BJ (cell line): ENCODE measurements at regions not wholly inside any gene's neighbourhood (a gene's known extent, or its start where the extent isn't known, plus 50 kb on each side); places are given as distances from the start of the nearest gene placed in this dataset.
"Not testable (repeated sequence)": the region's sequence is repeated elsewhere in the genome, so short reads cannot be mapped to it uniquely, and the experiment has no call there.

Experiments
- CTCF ChIA-PET: fragments of 350-600 bp; formaldehyde crosslinking; extraction: SDS; loops from one replicate; lab custom pipeline; 2021; ENCODE audit warnings: antibody characterized with exemption, inconsistent platforms; lab: Yijun Ruan, JAX
- POLR2A ChIA-PET: fragments of 300-600 bp; sonication (Branson Sonifier 250); formaldehyde crosslinking; extraction: SDS; loops from one replicate; lab custom pipeline; 2021; ENCODE audit warnings: antibody characterized with exemption; lab: Charles Lee
- DNase-seq: peaks from one replicate; pipeline ENCODE4 v3.0.0-alpha.2; 2011; ENCODE audit warnings: low read depth
- H3K27me3 ChIP-seq: 2 replicates; pipeline ENCODE4 v1.6.0; 2011; ENCODE audit warnings: low read length; ENCODE audit not compliant: control insufficient read depth, insufficient read depth
- H3K36me3 ChIP-seq: 2 replicates; pipeline ENCODE4 v1.5.1; 2011; ENCODE audit warnings: low read length; ENCODE audit not compliant: control insufficient read depth, insufficient read depth
- H3K4me3 ChIP-seq: 2 replicates; pipeline ENCODE4 v1.5.1; 2011; ENCODE audit warnings: low read depth, mild to moderate bottlenecking, control low read depth, low read length
- TF ChIP-seq, protein P1 (sequence below): IDR thresholded peaks from 2 replicates; pipeline ENCODE4 v1.5.1; 2011; ENCODE audit warnings: low read depth, mild to moderate bottlenecking, control low read depth, inconsistent platforms, low read length, moderate library complexity; ENCODE audit not compliant: insufficient read depth

DNA sequence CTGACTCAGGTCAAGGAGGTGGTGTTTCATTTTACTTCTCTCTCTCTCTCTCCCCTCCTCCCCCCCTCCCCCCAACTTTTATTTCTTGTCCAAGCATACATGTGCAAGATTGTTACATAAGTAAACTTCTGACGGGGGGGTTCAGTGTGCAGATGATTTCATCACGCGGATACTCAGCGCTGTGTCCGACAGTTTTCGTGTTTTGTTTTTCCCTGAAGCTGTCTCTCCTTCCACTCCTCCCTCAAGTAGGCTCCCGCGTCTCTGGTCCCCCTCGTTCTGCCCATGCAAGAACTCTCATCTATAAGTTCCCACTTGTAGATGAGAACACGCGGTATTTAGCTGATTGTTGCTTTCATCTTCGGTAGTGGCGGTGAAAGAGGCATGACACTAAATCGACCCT is 111.0 kb upstream of the ANKRD30BL start:
- CTCF ChIA-PET, result no interaction called here
- no peaks in the 10 kb centered on the region for H3K36me3 ChIP-seq
- POLR2A ChIA-PET, result no interaction called here
- no peak overlapping the region for H3K4me3 ChIP-seq
- DNase-seq, result no peak
- H3K27me3 ChIP-seq, result no peaks in the 10 kb centered on the region
- TF ChIP-seq, protein P1, sequence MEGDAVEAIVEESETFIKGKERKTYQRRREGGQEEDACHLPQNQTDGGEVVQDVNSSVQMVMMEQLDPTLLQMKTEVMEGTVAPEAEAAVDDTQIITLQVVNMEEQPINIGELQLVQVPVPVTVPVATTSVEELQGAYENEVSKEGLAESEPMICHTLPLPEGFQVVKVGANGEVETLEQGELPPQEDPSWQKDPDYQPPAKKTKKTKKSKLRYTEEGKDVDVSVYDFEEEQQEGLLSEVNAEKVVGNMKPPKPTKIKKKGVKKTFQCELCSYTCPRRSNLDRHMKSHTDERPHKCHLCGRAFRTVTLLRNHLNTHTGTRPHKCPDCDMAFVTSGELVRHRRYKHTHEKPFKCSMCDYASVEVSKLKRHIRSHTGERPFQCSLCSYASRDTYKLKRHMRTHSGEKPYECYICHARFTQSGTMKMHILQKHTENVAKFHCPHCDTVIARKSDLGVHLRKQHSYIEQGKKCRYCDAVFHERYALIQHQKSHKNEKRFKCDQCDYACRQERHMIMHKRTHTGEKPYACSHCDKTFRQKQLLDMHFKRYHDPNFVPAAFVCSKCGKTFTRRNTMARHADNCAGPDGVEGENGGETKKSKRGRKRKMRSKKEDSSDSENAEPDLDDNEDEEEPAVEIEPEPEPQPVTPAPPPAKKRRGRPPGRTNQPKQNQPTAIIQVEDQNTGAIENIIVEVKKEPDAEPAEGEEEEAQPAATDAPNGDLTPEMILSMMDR, result no peak

DNA sequence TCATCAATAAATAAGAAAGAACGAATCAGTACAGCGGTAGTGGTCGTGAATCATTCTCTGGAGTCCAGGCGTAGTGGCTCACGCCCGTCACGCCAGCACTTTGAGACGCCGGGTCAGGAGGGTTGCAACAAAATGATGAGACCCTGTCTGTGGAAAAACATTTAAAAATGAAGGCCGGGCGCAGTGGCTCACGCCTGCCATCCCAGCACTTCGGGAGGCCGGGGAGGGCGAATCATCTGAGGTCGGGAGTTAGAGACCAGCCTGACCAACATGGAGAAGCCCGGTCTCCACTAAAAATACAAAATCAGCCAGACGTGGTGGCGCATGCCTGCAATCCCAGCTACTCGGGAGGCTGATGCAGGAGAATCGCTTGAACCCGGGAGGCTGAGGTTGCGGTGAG is 111.8 kb upstream of the ANKRD30BL start:
- POLR2A ChIA-PET, H3K36me3 ChIP-seq, CTCF ChIA-PET, H3K4me3 ChIP-seq, H3K27me3 ChIP-seq, DNase-seq: not testable (repeated sequence)

DNA sequence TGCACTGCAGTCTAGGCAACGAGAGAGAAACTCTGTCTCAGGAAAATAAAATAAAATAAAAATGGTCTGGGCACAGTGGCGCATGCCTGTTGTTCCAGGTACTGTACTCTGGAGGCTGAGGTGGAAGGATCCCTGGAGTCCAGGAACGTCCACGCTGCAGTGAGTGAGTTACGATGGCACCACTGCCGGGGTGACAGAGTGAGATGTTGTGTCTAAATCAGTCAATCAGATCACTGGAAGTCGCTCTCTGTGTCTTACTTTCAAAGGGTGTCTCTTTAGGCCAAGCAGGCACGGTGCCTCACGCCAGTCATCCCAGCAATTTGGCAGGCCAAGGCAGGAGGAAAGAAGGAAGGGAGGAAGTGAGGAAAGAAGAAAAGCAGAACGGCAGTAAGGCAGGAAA is 112.2 kb upstream of the ANKRD30BL start:
- POLR2A ChIA-PET, result no interaction called here
- CTCF ChIA-PET, result no interaction called here
- TF ChIP-seq, protein P1, result no peak
- Histone ChIP-seq H3K4me3 (no peak overlapping the region), H3K27me3 (no peaks in the 10 kb centered on the region), H3K36me3 (no peaks in the 10 kb centered on the region)
- no peak for DNase-seq

DNA sequence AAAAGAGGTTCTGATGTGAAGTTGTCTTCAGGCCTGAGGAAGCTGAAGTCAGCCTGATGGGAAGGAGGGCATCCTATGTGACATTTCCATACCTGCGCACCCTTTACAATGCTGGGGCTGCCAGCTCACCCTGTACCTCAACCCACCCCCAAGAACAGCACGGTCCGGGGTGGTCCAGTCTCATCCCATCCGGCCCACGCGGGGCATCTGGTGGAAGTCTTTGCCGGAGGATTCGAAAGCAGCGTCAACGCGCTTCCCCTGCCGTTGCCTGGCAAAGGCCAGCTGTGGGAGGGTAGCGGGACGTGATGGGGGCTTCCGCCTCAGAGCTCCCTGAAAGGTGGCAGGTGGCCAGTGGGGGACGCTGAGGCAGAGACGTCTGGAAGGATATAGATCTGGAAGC is 113.6 kb upstream of the ANKRD30BL start:
- CTCF ChIA-PET, result no interaction called here
- DNase-seq, result no peak
- POLR2A ChIA-PET, result no interaction called here

DNA sequence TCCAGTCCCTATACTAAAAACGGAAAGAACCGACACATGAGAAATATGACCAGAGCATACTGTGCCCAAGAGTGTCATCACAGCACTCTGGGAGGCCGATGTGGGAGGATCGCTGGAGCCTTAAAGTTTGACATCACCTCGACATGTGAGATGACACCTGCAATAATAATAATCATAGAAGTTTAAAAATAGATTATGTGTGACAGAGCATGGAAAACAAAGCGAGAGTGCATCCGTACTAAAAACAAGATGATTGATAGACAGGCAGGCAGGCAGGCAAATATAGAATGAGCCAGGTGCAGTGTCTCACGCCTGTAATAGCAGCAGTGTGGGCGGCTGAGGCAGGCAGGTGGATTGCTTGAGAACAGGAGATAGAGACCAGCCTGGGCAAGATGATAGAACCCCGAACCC is 114.8 kb upstream of the ANKRD30BL start:
- Histone ChIP-seq H3K36me3 (no peaks in the 10 kb centered on the region), H3K4me3 (no peak overlapping the region), H3K27me3 (no peaks in the 10 kb centered on the region)
- ChIA-PET POLR2A (no interaction called here), CTCF (no interaction called here)
- DNase-seq, result no peak
- TF ChIP-seq, protein P1, result no peak

More for the DNA sequence above, 113.6 kb upstream of the ANKRD30BL start:
- H3K4me3 ChIP-seq, result no peak overlapping the region
- H3K36me3 ChIP-seq, result no peaks in the 10 kb centered on the region
- no peaks in the 10 kb centered on the region for H3K27me3 ChIP-seq
- TF ChIP-seq, protein P1, result no peak

DNA sequence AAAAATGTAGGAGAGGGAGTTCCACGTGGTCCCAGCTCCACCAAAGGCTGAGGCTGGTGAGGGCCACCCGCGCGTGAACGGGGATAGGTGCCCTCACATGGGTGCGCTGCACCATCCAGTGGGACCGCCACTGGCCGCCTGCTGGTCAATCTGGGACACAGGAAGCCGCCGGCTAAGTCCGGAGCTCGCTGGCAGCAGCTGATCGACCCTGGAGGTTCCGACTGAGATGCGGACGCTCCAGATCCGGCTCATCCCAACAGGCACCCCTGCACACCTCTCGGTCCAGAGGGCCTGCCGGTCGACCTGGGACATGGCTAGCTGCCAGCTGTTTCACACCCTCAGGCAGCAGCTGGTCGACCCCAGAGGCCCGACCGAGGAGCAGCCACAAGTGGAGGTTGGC is 116.5 kb upstream of the ANKRD30BL start:
- Histone ChIP-seq H3K36me3 (no peaks in the 10 kb centered on the region), H3K27me3 (no peaks in the 10 kb centered on the region), H3K4me3 (no peak overlapping the region)
- ChIA-PET CTCF (no interaction called here), POLR2A (no interaction called here)
- DNase-seq, result no peak
- TF ChIP-seq, protein P1, result no peak
